OCI-LY7 (cell line): ENCODE measurements at regions not wholly inside any gene's neighbourhood (a gene's known extent, or its start where the extent isn't known, plus 50 kb on each side); places are given as distances from the start of the nearest gene placed in this dataset.

Source experiments
- BruUV-seq: library from RNA; stranded (reverse); fragments of 400-500 nt; replicated peaks from 2 replicates; lab custom pipeline; 2021; lab: Mats Ljungman, UMichigan
- CTCF ChIA-PET: fragments of 300-600 bp; sonication (Branson Sonifier 250); formaldehyde crosslinking; loops from one replicate; lab custom pipeline; 2022; ENCODE audit warnings: antibody characterized with exemption; ENCODE audit not compliant: unreplicated experiment; lab: Charles Lee
- POLR2A ChIA-PET: fragments of 300-600 bp; sonication (Branson Sonifier 250); formaldehyde crosslinking; loops from one replicate; lab custom pipeline; 2022; ENCODE audit warnings: antibody characterized with exemption; lab: Charles Lee
- DNase-seq: peaks from one replicate; pipeline ENCODE4 v3.0.0-alpha.2; 2015; ENCODE audit warnings: low spot score
- H2AFZ ChIP-seq: fragments of 200-600 bp; sonication (generic), shearing (Covaris generic); 2 replicates; pipeline ENCODE4 v1.6.1; 2014; ENCODE audit warnings: mild to moderate bottlenecking, antibody characterized with exemption, low read length, moderate library complexity
- H3K27ac ChIP-seq: fragments of 200-600 bp; sonication (generic); 2 replicates; pipeline ENCODE4 v1.5.1; 2014; ENCODE audit warnings: mixed run types, low read depth, mild to moderate bottlenecking, moderate library complexity, low read length, inconsistent platforms; ENCODE audit not compliant: poor library complexity, severe bottlenecking
- H3K36me3 ChIP-seq: fragments of 200-600 bp; sonication (generic); 2 replicates; pipeline ENCODE4 v1.6.1; 2014; ENCODE audit warnings: mild to moderate bottlenecking, antibody characterized with exemption, low read length, moderate library complexity, mixed read lengths; ENCODE audit not compliant: insufficient read depth
- H3K4me1 ChIP-seq: fragments of 200-600 bp; sonication (generic); 2 replicates; pipeline ENCODE4 v1.5.1; 2014; ENCODE audit warnings: mild to moderate bottlenecking, low read length; ENCODE audit not compliant: insufficient read depth, poor library complexity, severe bottlenecking
- H3K4me2 ChIP-seq: fragments of 200-600 bp; sonication (generic); 2 replicates; pipeline ENCODE4 v1.6.1; 2014; ENCODE audit warnings: mild to moderate bottlenecking, low read length
- H3K4me3 ChIP-seq: fragments of 200-600 bp; sonication (generic); 2 replicates; pipeline ENCODE4 v1.5.1; 2014; ENCODE audit warnings: mild to moderate bottlenecking, low read depth, low read length; ENCODE audit not compliant: poor library complexity, severe bottlenecking
- H3K79me2 ChIP-seq: fragments of 200-600 bp; sonication (generic); 2 replicates; pipeline ENCODE4 v1.6.1; 2016; ENCODE audit warnings: low read depth, mild to moderate bottlenecking, low read length, moderate library complexity, mixed read lengths; ENCODE audit not compliant: insufficient read depth
- H3K9me2 ChIP-seq: fragments of 200-600 bp; sonication (generic); 2 replicates; pipeline ENCODE4 v1.6.1; 2016; ENCODE audit warnings: mild to moderate bottlenecking, low read length, mixed read lengths; ENCODE audit not compliant: insufficient read depth
- H3K9me3 ChIP-seq: fragments of 200-600 bp; sonication (generic); 2 replicates; pipeline ENCODE4 v1.6.1; 2014; ENCODE audit warnings: mild to moderate bottlenecking, mixed run types, low read length, mixed read lengths
- H4K20me1 ChIP-seq: fragments of 200-600 bp; sonication (generic); 2 replicates; pipeline ENCODE4 v1.6.1; 2014; ENCODE audit warnings: mild to moderate bottlenecking, antibody characterized with exemption, low read length, moderate library complexity, mixed read lengths; ENCODE audit not compliant: insufficient read depth
- EZH2phosphoT487 ChIP-seq: fragments of 200-600 bp; sonication (generic); IDR thresholded peaks from 2 replicates; pipeline ENCODE4 v1.6.1; 2018; ENCODE audit warnings: low read depth, borderline replicate concordance, mild to moderate bottlenecking, mixed run types, antibody characterized with exemption, low read length, moderate library complexity, mixed read lengths
- intact Hi-C: fragments of 100-400 bp; cut with micrococcal nuclease; formaldehyde crosslinking; loops from one replicate; pipeline ENCODE4 v1.10.0; 2022; ENCODE audit not compliant: unreplicated experiment
- TF ChIP-seq, protein P1 (sequence below): fragments of 200-600 bp; sonication (generic); conservative IDR thresholded peaks from 2 replicates; pipeline ENCODE4 v1.5.1; 2014; ENCODE audit warnings: mild to moderate bottlenecking, antibody characterized with exemption, low read length, moderate library complexity, mixed read lengths

DNA sequence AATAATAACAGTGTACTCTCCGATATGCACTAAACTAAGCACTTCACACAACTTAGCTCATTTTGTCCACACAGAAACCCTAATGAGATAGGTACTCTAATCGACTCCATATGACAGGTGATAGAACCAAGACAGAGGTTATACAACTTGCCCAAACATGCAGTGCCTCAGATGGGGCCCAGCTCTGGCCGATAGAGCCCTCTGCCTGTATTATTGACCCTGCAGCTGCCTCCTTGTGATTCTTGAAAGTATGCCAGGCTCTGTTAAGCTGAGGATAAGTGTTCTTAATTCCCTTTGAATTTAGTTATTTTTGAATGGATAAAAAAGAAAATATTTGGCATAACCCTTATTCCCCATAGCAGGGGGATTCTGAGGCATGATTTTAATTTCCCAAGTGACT, 78.5 kb downstream of the HMHB1 start:
- H3K79me2 ChIP-seq, result no peaks in the 10 kb centered on the region
- ChIA-PET POLR2A (interaction anchor here (0.6 to 1.1 kb wide), 4 partner anchors 13 to 895 kb away, joined by 3 to 9 read pairs (median 3); no protein-coding TSS in a partner anchor), CTCF (interaction anchor here (0.6 kb wide), 1 partner anchor 20 kb away, joined by 3 read pairs; no protein-coding TSS in a partner anchor)
- no peak overlapping the region for H2AFZ ChIP-seq
- intact Hi-C loops, result no loop called here
- H4K20me1 ChIP-seq, result no peaks in the 10 kb centered on the region
- BruUV-seq, result no TSS peak
- H3K36me3 ChIP-seq, result no peaks in the 10 kb centered on the region
- H3K4me3 ChIP-seq, result no peak overlapping the region
- no peaks in the 10 kb centered on the region for H3K4me1 ChIP-seq
- H3K27ac ChIP-seq, result no peak overlapping the region
- H3K4me2 ChIP-seq, result no peak overlapping the region
- no peak for TF ChIP-seq EZH2phosphoT487
- TF ChIP-seq, protein P1, sequence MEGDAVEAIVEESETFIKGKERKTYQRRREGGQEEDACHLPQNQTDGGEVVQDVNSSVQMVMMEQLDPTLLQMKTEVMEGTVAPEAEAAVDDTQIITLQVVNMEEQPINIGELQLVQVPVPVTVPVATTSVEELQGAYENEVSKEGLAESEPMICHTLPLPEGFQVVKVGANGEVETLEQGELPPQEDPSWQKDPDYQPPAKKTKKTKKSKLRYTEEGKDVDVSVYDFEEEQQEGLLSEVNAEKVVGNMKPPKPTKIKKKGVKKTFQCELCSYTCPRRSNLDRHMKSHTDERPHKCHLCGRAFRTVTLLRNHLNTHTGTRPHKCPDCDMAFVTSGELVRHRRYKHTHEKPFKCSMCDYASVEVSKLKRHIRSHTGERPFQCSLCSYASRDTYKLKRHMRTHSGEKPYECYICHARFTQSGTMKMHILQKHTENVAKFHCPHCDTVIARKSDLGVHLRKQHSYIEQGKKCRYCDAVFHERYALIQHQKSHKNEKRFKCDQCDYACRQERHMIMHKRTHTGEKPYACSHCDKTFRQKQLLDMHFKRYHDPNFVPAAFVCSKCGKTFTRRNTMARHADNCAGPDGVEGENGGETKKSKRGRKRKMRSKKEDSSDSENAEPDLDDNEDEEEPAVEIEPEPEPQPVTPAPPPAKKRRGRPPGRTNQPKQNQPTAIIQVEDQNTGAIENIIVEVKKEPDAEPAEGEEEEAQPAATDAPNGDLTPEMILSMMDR, result no peak
- H3K9me3 ChIP-seq, result no peaks in the 10 kb centered on the region
- no peaks in the 10 kb centered on the region for H3K9me2 ChIP-seq
- DNase-seq, result no peak

DNA sequence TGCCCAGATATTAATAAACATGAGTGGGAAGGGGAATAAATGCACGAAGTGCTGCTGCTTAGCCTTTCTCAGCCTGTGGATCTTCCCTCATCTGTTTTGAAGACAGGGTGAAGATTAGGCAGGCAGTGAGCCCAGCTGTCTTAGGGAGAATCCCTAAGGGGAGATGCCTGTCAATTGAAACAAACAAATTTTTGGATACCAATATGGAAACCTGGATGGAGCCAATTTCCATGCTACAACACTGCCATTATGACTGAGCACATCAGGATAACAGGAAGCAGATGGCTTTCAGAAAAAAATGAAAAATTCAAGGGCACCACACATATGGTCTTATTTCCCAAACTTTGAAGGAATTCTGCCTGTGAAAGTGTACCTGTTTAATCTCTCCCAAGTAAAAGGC, 80.3 kb downstream of the HMHB1 start:
- POLR2A ChIA-PET, result no interaction called here
- intact Hi-C loops, result no loop called here
- Histone ChIP-seq H3K4me1 (no peaks in the 10 kb centered on the region), H3K4me3 (no peak overlapping the region), H2AFZ (no peak overlapping the region), H3K9me2 (no peaks in the 10 kb centered on the region), H3K36me3 (no peaks in the 10 kb centered on the region), H3K27ac (no peak overlapping the region), H4K20me1 (no peaks in the 10 kb centered on the region), H3K4me2 (no peak overlapping the region), H3K9me3 (no peaks in the 10 kb centered on the region), H3K79me2 (no peaks in the 10 kb centered on the region)
- no TSS peak for BruUV-seq
- no peak for DNase-seq
- CTCF ChIA-PET, result no interaction called here
- TF ChIP-seq, protein P1, result no peak
- TF ChIP-seq EZH2phosphoT487, result no peak

DNA sequence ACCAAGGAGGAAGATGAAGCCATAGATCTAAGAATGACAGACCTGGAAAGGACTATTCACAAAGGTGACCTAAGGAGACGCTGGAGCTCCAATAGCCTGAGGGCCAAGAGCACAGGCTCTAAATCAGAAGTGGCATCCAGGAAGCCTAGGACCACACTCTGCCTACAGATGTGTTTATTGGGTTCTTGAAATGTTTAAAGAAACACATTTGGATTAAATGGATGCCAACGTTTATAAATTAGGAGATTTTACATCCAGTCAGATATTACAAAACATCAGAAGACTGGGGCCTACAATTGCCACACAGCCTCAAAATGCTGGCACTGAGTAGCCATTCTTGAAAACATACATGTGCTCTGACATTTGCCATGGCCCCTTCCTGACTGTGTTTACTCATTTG, 80.9 kb downstream of the HMHB1 start:
- intact Hi-C loops, result no loop called here
- TF ChIP-seq, protein P1, result no peak
- no peak for TF ChIP-seq EZH2phosphoT487
- no peaks in the 10 kb centered on the region for H3K36me3 ChIP-seq
- H3K4me3 ChIP-seq, result no peak overlapping the region
- no TSS peak for BruUV-seq
- no peak overlapping the region for H3K4me2 ChIP-seq
- ChIA-PET POLR2A (no interaction called here), CTCF (interaction anchor here (1.0 kb wide), 1 partner anchor 13 kb away, joined by 3 read pairs; no protein-coding TSS in a partner anchor)
- H3K27ac ChIP-seq, result no peak overlapping the region
- H4K20me1 ChIP-seq, result no peaks in the 10 kb centered on the region
- no peaks in the 10 kb centered on the region for H3K4me1 ChIP-seq
- no peaks in the 10 kb centered on the region for H3K79me2 ChIP-seq
- no peak for DNase-seq
- H3K9me3 ChIP-seq, result no peaks in the 10 kb centered on the region
- no peaks in the 10 kb centered on the region for H3K9me2 ChIP-seq
- no peak overlapping the region for H2AFZ ChIP-seq
